ENCODE measurements at regions not wholly inside any gene's neighbourhood (a gene's known extent, or its start where the extent isn't known, plus 50 kb on each side); places are given as distances from the start of the nearest gene placed in this dataset.
"Not testable (repeated sequence)": the region's sequence is repeated elsewhere in the genome, so short reads cannot be mapped to it uniquely, and the experiment has no call there.

- no peak overlapping the region for H3K27ac Mint-ChIP-seq
- H3K4me3 Mint-ChIP-seq: no peak overlapping the region
- no peaks in the 10 kb centered on the region for H3K4me1 Mint-ChIP-seq
- H3K27me3 Mint-ChIP-seq: no peaks in the 10 kb centered on the region
- peaks cover 14% of the 10 kb centered on the region for H3K9me3 Mint-ChIP-seq
- ATAC-seq: no peak
- no peaks in the 10 kb centered on the region for H3K36me3 Mint-ChIP-seq
Measured at GRCh38 chr14:45664668-45665356, 411.8 kb upstream of the MIS18BP1 start.

GRCh38 chr14:45658917-45659299 lies 405.9 kb upstream of the MIS18BP1 start:
- Mint-ChIP-seq H3K4me3 (no peak overlapping the region), H3K9me3 (peaks cover 19% of the 10 kb centered on the region), H3K27me3 (no peaks in the 10 kb centered on the region), H3K4me1 (no peaks in the 10 kb centered on the region), H3K36me3 (no peaks in the 10 kb centered on the region), H3K27ac (no peak overlapping the region)
- ATAC-seq: no peak

- Mint-ChIP-seq H3K9me3 (peaks cover 18% of the 10 kb centered on the region), H3K4me1 (no peaks in the 10 kb centered on the region), H3K27ac (no peak overlapping the region), H3K27me3 (no peaks in the 10 kb centered on the region), H3K4me3 (no peak overlapping the region), H3K36me3 (no peaks in the 10 kb centered on the region)
- no peak for ATAC-seq
Measured at GRCh38 chr14:45658226-45658916, 405.4 kb upstream of the MIS18BP1 start.

- Mint-ChIP-seq H3K27me3 (no peaks in the 10 kb centered on the region), H3K4me3 (no peak overlapping the region), H3K4me1 (no peaks in the 10 kb centered on the region), H3K9me3 (peaks cover 6% of the 10 kb centered on the region), H3K27ac (no peak overlapping the region), H3K36me3 (no peaks in the 10 kb centered on the region)
- ATAC-seq: no peak
Measured at GRCh38 chr14:45651890-45652289, 398.9 kb upstream of the MIS18BP1 start.

GRCh38 chr14:45650754-45651153 lies 397.8 kb upstream of the MIS18BP1 start:
- Mint-ChIP-seq H3K36me3 (no peaks in the 10 kb centered on the region), H3K4me3 (no peak overlapping the region), H3K4me1 (no peaks in the 10 kb centered on the region), H3K27me3 (no peaks in the 10 kb centered on the region), H3K27ac (no peak overlapping the region), H3K9me3 (no peaks in the 10 kb centered on the region)
- no peak for ATAC-seq

GRCh38 chr14:45649051-45649450 lies 396.0 kb upstream of the MIS18BP1 start:
- no peaks in the 10 kb centered on the region for H3K9me3 Mint-ChIP-seq

GRCh38 chr14:45641541-45641940 lies 388.5 kb upstream of the MIS18BP1 start:
- ATAC-seq: no peak
- H3K4me1 Mint-ChIP-seq: no peaks in the 10 kb centered on the region
- H3K4me3 Mint-ChIP-seq: no peak overlapping the region
- H3K9me3 Mint-ChIP-seq: peaks cover 6% of the 10 kb centered on the region
- no peak overlapping the region for H3K27ac Mint-ChIP-seq
- no peaks in the 10 kb centered on the region for H3K36me3 Mint-ChIP-seq
- no peaks in the 10 kb centered on the region for H3K27me3 Mint-ChIP-seq

More at GRCh38 chr14:45649051-45649450, 396.0 kb upstream of the MIS18BP1 start:
- Mint-ChIP-seq H3K4me3 (no peak overlapping the region), H3K36me3 (no peaks in the 10 kb centered on the region), H3K27ac (no peak overlapping the region), H3K4me1 (no peaks in the 10 kb centered on the region), H3K27me3 (no peaks in the 10 kb centered on the region)
- no peak for ATAC-seq

- H3K27ac Mint-ChIP-seq, H3K27me3 Mint-ChIP-seq, H3K36me3 Mint-ChIP-seq, ATAC-seq, H3K4me3 Mint-ChIP-seq, H3K4me1 Mint-ChIP-seq: not testable (repeated sequence)
- peaks cover 16% of the 10 kb centered on the region for H3K9me3 Mint-ChIP-seq
Measured at GRCh38 chr14:45634651-45635441, 381.8 kb upstream of the MIS18BP1 start.

GRCh38 chr14:45633220-45633984 lies 380.4 kb upstream of the MIS18BP1 start:
- no peak overlapping the region for H3K4me3 Mint-ChIP-seq
- no peaks in the 10 kb centered on the region for H3K27me3 Mint-ChIP-seq
- H3K9me3 Mint-ChIP-seq: peaks cover 12% of the 10 kb centered on the region
- no peaks in the 10 kb centered on the region for H3K36me3 Mint-ChIP-seq
- no peaks in the 10 kb centered on the region for H3K4me1 Mint-ChIP-seq
- no peak for ATAC-seq
- H3K27ac Mint-ChIP-seq: no peak overlapping the region

- no peak overlapping the region for H3K4me3 Mint-ChIP-seq
- H3K27ac Mint-ChIP-seq: no peak overlapping the region
- no peaks in the 10 kb centered on the region for H3K27me3 Mint-ChIP-seq
- no peak for ATAC-seq
- no peaks in the 10 kb centered on the region for H3K36me3 Mint-ChIP-seq
- H3K9me3 Mint-ChIP-seq: peaks cover 14% of the 10 kb centered on the region
- no peaks in the 10 kb centered on the region for H3K4me1 Mint-ChIP-seq
Measured at GRCh38 chr14:45621731-45622130, 368.7 kb upstream of the MIS18BP1 start.

GRCh38 chr14:45619831-45620230 lies 366.8 kb upstream of the MIS18BP1 start:
- Mint-ChIP-seq H3K4me3 (no peak overlapping the region), H3K9me3 (peaks cover 8% of the 10 kb centered on the region), H3K36me3 (no peaks in the 10 kb centered on the region), H3K4me1 (no peaks in the 10 kb centered on the region), H3K27me3 (no peaks in the 10 kb centered on the region), H3K27ac (no peak overlapping the region)
- ATAC-seq: no peak

- H3K36me3 Mint-ChIP-seq: no peaks in the 10 kb centered on the region
- ATAC-seq: no peak
Measured at GRCh38 chr14:45610318-45610717, 357.3 kb upstream of the MIS18BP1 start.

GRCh38 chr14:45587142-45587541 lies 334.1 kb upstream of the MIS18BP1 start:
- Mint-ChIP-seq H3K27me3 (no peaks in the 10 kb centered on the region), H3K9me3 (peaks cover 11% of the 10 kb centered on the region), H3K4me3 (no peak overlapping the region), H3K4me1 (no peaks in the 10 kb centered on the region), H3K27ac (no peak overlapping the region), H3K36me3 (no peaks in the 10 kb centered on the region)
- ATAC-seq: no peak

More at GRCh38 chr14:45610318-45610717, 357.3 kb upstream of the MIS18BP1 start:
- no peak overlapping the region for H3K4me3 Mint-ChIP-seq
- peaks cover 2% of the 10 kb centered on the region for H3K9me3 Mint-ChIP-seq
- H3K27me3 Mint-ChIP-seq: no peaks in the 10 kb centered on the region
- H3K27ac Mint-ChIP-seq: no peak overlapping the region
- no peaks in the 10 kb centered on the region for H3K4me1 Mint-ChIP-seq

- Mint-ChIP-seq H3K36me3 (no peaks in the 10 kb centered on the region), H3K4me1 (no peaks in the 10 kb centered on the region), H3K27me3 (no peaks in the 10 kb centered on the region), H3K9me3 (peaks cover 4% of the 10 kb centered on the region), H3K4me3 (no peak overlapping the region), H3K27ac (no peak overlapping the region)
- ATAC-seq: peak; percentile 29
Measured at GRCh38 chr14:45559626-45560025, 306.6 kb upstream of the MIS18BP1 start.

- peaks cover 4% of the 10 kb centered on the region for H3K9me3 Mint-ChIP-seq
- no peak overlapping the region for H3K27ac Mint-ChIP-seq
- H3K36me3 Mint-ChIP-seq: no peaks in the 10 kb centered on the region
- no peaks in the 10 kb centered on the region for H3K27me3 Mint-ChIP-seq
- H3K4me1 Mint-ChIP-seq: no peaks in the 10 kb centered on the region
- ATAC-seq: no peak
- no peak overlapping the region for H3K4me3 Mint-ChIP-seq
Measured at GRCh38 chr14:45558183-45558582, 305.2 kb upstream of the MIS18BP1 start.
